GM19395 (cell line): ENCODE measurements at regions not wholly inside any gene's neighbourhood (a gene's known extent, or its start where the extent isn't known, plus 50 kb on each side); places are given as distances from the start of the nearest gene placed in this dataset.

Source experiments
- ATAC-seq: cut with Tn5 transposase; IDR thresholded peaks from one replicate; pipeline ENCODE4 v1.9.1; 2021; ENCODE audit warnings: mild to moderate bottlenecking, moderate library complexity; ENCODE audit not compliant: unreplicated experiment

DNA sequence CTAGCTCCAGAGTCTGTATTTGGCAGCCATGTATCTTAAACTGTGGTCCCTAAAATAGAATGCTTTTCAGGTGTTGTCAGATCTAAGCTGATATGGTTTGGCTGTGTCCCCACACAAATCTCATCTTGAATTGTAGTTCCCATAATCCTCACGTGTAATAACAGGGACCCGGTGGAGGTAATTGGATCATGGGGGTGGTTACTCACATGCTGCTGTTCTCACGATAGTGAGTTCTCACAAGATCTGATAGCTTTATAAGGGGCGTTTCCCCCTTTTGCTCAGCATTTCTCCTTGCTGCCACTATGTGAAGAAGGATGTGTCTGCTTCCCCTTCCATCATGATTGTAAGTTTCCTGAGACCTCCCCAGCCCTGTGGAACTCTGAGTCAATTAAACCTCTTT lies 199.9 kb upstream of the ISX start:
- ATAC-seq, result no peak

DNA sequence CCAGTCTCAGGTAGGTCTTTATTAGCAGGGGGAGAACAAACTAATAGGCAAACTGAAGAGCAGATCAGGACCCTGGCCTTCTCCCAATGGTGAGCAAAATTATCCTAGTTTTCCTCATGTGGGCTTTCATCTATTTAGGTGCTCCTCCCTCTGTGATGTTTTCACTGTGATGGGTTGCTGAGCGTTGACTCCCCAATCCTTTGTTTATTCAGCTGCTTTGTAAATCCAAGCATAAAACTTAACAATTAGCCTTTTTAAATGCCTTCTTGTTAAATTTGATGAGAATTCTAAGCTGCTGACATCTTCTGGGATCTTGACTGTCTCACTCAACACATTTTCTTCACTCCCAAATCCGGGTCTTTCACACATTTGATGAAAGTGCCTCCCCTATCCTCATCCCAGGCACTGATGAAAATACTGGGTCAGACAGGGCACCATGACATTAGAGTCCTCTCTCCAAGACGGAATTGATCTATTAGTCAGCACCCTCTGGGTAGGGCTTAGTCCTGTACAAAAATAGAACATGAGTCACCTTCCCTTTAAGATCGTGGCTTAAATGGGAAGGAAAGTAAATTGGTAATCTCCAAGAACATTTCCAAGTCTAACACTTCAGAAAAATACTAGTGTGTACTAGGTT lies 199.3 kb upstream of the ISX start:
- ATAC-seq, result no peak

DNA sequence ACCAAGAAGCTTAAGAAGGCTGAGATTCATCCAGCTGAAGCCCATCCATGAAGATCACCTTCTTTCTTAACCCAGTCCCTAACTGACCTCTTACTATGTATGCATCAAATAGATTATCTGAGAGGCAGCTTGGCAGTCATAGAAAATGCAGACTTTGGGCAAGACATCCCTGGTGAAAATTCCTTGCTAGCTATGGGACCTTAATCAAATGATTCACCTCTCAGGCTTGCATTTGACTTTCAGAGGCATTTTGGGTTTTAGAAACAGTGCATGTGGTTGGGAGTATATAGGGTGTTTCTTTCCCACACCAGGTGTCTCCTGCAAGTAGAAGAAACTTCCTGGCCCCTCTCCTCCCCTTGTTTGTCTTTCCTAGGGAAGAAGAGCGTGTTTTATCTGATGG lies 188.5 kb upstream of the ISX start:
- no peak for ATAC-seq

DNA sequence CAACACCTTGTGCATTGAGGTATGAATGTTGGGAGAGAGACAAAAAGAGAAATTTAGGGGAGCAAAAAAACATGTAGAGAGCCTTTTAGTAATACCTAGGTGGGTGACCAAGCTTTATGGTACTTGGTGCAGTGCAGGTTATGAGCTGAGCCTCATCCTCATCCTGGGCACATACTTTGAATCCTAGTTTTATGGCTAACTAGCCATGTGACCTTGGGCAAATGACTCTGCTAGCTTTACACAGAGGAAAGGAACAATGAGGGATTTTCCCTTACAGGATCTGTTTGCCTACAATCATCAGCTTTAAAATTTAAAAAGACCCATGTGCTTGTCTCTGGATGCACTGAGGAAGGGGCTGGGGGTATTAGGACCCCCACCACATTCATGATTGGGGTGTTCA lies 187.8 kb upstream of the ISX start:
- no peak for ATAC-seq

DNA sequence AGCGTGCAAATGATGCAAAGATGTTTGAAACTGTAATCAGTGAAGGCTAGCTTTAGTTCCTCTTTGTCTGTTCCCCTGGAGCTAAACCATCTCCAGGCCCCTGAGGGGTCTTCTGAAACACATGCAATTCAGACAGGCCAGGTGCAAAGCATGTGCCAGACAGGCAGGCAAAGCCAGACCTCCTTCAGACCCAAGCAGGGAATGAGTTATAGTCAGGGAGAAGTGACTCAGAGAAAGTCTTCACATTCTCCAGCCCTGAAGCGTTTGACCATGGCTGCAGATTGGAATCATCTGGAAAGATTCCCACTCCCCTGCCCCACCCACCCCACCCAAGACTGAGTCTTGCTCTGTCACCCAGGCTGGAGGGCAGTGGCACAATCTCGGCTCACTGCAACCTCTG lies 187.0 kb upstream of the ISX start:
- ATAC-seq, result no peak

DNA sequence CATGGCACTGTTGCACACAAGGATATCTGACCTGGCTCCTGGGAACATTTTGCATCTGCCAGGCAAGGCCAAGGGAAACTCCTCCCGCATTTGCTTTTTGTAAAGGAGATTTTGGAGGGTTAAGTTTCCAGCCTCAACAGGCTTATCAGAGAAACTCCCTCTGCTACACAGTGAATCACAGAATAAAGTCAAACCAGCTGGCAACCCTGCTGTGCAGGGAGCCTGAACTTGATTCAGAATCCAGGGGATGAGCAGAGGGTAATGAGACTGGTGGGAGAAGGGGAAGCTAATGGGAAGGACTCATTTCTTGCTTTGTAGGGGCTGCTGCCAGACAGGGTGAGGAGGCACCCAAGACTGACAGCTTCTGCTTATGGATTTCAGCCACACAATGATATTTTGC lies 185.3 kb upstream of the ISX start:
- ATAC-seq, result no peak

DNA sequence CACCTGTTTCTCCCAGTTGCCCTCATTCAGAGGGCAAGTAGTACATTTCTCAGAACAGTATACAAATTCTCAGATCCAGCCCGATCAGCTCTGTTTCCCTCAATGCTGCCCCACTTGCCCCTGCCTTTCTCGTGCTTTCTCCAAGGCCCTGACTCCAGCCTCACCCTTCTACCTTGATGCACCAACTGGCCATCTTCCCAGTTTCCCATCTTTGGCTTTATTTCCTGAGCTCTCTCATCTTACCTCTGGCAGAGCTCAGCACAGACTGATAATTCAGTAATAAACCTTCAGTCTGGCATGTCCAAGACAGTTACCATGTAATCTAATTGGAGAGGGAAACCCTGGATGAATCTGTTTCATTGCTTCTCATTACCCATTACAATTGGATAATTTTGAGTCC lies 184.5 kb upstream of the ISX start:
- no peak for ATAC-seq

DNA sequence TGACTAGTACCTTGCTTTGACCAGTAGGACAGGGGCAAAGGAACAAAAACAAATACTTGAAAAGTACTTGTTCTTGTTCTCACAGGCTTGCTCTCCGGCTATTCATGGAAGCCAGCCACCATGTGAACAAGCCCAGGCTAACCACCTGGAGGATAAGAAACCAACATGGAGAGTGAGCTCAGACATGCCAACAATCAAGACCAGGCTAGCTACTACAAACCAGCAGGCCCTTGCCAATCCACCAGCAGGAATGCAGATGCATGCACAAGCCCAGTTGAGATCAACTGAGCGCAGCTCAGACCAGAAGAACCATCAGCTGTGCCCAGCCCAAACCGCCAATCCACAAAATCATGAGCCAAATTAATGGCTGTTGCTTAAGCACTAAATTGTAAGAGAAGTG lies 180.1 kb upstream of the ISX start:
- ATAC-seq, result no peak

DNA sequence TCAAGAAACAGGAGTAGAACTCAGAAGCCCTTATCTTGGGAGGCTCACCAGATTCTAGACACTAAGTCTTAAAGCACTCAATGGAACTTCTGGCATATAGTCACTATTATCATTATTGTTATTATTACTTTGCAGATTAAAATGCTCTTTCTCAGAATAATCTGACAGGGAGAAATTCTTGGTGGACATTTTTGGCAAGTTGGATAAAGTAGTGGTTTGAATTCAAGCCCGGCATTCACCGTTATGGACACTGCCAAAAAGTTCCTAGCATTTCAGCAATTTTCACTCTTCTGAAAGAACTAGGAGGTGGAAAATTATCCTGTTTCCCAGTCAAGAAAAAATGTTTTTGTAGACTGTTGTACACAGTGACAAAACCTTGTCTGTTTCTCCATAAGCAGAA lies 179.6 kb upstream of the ISX start:
- ATAC-seq, result no peak

DNA sequence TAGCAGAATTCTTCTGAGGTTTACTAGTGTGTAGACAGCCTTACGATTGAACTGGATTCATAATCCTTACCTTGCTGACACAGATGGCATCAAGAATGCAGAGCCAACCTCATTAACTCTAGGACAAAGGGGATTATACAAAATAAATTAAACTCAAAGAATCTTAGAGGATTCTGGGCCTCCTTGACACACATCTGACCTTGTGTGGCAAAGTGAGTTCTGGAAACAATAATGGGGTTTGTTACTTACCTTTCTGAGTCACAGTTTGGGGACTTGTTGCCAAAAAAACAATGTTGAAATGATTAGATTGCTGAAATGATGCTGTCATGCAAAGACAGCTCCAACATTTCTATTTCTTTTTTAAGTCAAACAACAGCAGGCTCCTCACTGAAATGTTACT lies 179.1 kb upstream of the ISX start:
- no peak for ATAC-seq

DNA sequence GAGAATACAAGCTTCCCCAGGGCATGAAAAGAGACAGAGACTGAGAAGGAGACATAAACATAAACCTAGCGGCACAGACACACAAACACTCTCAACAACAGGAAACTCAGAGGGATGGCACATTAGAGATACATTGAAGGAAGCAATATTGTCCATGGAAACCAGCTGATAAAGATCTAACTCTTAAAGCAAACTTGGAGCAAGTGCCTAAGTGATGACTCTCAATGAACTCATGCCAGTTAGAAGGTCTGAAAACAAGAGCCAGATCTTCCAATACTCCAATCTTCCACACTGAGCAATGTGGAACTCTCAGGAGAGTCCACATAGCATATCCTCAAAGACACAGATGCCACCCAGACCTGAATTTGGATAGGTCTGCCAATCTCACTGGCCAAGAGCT lies 168.8 kb upstream of the ISX start:
- ATAC-seq, result no peak

DNA sequence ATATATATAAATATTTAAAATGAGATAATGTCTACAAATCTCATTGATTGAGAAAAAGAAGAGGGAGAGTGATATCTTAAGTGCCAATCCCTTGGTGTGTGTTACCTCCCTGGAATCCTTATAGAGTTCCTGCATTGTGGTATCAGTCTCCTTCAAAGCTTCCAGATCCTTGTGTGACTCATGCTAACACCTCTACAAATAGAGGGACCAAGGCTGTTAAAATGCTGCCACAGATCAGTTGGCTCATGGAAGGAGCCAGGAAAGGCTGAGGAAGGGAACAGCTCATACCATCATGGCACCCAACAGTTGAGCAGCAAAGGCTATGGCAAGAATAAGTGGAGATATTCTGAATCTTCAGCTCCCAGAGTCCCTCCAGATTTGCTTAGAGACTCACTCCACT lies 163.6 kb upstream of the ISX start:
- no peak for ATAC-seq

DNA sequence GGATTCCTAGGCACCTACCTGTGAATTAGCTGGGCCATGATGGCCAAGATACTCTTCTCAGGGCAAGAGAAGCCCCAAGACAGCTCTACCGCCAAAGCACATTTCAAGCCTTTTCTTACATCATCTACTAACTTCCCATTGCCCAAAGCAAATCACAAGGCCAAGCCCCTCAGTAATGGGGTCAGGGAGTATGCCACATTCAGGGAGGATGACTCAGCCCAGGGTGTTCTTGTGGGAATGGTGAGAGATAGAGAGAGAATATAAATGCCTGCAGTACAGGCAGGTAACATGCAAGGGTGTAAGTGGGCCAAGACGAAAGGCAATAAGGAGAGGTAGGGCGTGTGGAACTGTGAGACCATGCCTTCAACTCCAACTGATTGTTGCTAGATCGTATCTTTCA lies 162.5 kb upstream of the ISX start:
- ATAC-seq, result no peak

DNA sequence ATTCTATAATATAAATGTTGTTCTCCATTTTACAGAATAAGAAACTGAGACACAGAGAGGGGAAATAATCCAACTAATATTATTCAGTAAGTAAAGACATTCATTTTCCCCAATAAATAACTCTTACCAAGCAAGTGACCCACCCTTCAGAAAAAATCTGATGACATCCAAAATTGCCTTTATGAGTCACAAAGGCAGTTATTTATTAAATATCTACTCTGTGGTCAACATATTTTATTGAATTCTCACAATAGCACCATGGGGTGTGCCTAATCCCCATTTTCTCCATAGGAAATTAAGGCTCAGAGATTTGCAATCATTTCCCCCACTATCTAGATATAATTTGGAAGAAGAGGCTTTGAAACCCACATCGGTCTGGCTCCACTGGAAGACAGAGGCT lies 161.5 kb upstream of the ISX start:
- ATAC-seq, result no peak

DNA sequence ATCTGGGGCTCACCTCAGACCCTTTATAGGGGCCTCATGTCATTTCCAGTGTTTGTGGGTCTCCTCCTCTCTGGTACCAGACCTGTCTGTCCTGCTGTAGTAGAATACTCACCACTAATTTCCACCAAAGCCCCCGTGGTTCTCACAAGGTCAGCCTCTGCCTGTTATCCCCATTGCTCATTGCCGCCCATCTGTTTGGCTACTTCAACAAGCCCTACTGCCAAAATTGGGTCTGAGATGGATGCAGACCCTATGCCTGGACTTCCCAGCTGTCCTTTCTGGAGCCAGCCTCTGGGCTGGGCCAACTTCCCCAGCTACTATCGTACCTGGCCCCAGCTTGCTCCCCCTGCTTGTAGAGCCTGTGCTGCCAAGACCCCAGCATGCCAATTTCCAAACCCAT lies 152.1 kb upstream of the ISX start:
- ATAC-seq, result no peak

DNA sequence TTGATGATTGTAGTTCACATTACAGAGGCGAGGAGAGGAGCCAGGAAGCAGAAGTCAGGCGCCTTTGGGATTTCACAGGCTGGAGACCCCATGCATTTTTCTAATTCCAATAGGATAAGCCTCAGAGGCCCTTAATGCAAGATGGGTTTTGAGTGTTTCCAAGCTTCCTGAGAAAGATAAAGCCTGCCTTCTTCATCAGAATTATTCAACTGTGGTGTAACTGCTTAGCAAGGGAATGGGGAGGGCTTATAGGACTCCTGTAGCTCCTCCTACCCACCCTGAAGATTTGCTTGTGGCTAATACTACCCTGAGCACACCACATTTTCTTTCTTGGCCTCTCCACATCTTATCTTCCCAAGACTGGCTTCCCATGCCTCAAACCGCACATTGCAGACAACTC lies 151.1 kb upstream of the ISX start:
- no peak for ATAC-seq

DNA sequence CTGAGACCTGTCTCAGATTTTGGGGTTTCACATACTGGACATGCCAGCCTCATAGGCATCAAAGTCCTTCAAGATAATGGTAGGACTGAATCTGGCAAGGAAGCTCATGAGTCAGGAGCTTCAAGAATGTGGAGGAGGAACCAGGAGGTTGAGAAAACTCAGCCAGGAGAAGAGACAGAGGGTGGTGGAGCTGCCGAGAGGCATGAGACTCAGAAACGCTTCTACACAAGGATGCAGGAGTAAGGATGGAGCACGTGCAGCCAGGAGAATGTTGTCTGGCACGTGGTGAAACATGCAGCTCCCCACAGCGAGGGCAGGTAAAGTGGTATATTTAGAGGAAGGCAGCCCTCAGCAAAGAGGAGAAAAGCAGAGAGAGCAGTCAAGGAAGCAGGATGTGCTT lies 148.7 kb upstream of the ISX start:
- ATAC-seq, result no peak

DNA sequence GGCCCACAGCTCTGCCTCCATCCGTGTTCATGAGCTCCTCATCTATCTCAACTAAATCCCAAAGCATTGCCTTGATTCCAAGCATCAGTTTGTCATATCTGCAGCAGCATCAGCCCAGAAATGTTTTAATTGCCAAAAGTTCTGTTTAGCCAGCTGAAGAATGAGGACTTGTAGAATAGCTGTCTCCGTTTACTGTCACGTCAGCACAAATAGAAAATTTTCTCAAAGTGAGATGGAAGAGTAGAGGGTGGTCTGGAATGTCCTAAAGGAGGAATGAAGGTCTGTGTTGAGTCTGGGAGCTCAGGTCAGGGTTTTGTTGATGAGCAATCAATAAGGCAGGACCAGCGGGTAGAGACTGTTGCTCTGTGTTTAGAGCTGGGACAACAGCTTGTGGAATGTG lies 134.9 kb upstream of the ISX start:
- ATAC-seq, result no peak

DNA sequence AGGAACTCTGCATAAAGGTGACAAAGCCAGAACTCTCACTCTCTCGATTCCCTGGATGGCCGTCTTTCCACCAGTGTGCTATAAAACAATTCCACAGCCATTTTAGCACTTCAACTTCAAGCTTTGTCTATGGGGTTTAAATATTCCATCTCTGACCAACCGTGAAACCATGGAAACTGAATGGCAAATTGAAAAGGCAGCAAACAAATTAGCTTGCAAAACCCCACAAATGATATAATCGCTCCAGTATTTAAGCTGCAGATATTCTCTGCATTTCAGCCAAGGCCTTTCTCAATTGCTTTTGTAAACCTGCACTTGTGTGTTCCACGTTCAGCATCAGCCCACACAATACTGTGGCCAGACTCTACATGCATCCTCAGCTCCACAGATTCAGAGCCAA lies 131.7 kb upstream of the ISX start:
- no peak for ATAC-seq

DNA sequence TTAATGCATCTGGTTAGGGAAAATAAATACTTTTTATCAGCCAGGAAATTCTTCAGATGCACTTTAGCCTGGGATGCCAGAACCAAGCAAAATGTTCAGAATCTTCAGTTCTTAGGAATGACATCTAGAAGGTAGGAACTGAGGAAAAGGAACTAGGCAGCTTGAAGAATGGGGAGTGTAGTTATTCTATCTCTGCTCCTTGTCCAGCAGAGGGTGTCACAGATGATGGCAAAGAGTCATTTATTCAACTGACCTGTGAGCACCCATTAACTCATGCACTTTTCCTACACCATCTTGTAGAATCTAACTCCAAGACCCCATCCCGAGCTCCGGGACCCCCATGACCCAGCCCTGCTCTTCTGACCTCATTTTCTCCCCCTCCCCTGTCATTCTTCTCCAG lies 122.1 kb upstream of the ISX start:
- no peak for ATAC-seq

DNA sequence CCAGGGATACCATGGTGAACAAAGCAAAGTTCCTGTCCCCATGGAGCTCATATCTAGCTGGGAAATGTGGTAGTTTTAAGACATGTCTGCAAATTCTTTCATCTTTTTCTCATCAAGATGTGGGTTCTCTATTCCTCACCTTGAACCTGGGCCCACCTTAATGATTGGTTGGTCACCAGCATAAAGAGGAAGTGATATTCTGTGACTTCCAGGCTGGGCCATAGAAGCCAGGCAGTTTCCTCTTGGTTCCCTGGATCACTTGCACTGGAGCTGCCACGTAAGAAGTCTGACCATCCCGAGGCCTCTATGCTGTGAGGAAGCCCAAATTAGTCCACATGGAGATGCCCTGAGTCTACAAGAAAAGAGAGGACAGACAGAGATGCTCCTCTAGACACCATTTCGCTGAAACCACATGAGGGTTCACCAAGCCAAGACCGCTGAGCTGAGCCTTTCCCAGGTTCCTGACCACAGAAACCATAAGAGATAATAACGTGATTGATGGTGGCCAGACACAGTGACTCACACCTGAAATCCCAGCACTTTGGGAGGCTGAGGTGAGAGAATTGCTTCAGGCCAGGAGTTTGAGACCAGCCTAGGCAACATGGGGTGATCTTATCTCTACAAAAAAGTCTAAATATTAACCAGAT lies 119.5 kb upstream of the ISX start:
- no peak for ATAC-seq

DNA sequence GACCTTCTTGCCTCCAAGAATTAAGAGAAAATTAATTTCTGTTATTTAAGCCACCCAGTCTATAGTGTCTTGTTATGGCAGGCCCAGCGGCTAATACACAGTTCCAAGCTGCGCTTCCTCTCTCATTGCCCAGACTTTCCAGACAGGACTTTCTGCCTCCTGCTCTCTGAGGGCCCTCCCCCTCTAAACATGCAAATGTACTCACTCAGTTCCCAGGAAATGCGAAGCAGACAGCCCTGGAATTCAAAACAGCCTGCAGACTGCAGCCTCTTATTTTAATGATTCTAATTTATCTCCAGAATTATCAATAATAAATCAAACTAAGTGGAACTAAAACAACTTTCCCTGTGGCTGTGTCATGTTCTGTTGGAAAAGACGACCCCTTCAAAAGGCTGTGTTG lies 115.5 kb upstream of the ISX start:
- no peak for ATAC-seq

DNA sequence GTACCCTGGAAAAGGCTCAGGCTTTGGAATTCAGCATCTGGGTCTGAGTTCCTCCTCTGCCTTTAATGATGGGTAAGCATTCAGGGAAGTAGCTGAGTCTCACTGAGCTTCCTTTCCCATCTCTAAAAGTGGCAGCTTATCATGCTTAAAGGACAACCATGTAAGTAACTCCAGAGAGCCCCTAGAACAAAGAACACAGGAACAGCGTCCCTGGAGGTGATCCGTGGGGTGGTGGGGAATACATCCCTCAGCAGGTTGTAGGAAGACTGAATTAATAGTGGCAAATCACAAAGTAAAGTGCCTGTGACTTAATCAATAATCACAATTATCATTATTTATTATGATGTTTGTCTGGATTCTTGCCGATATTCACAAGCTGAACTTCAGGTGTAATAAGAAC lies 114.7 kb upstream of the ISX start:
- no peak for ATAC-seq
